OCI-LY7 (cell line): ENCODE measurements at regions not wholly inside any gene's neighbourhood (a gene's known extent, or its start where the extent isn't known, plus 50 kb on each side); places are given as distances from the start of the nearest gene placed in this dataset.
"Not testable (repeated sequence)": the region's sequence is repeated elsewhere in the genome, so short reads cannot be mapped to it uniquely, and the experiment has no call there.

Experiments
- BruUV-seq: library from RNA; stranded (reverse); fragments of 400-500 nt; replicated peaks from 2 replicates; lab custom pipeline; 2021; lab: Mats Ljungman, UMichigan
- CTCF ChIA-PET: fragments of 300-600 bp; sonication (Branson Sonifier 250); formaldehyde crosslinking; loops from one replicate; lab custom pipeline; 2022; ENCODE audit warnings: antibody characterized with exemption; ENCODE audit not compliant: unreplicated experiment; lab: Charles Lee
- POLR2A ChIA-PET: fragments of 300-600 bp; sonication (Branson Sonifier 250); formaldehyde crosslinking; loops from one replicate; lab custom pipeline; 2022; ENCODE audit warnings: antibody characterized with exemption; lab: Charles Lee
- DNase-seq: peaks from one replicate; pipeline ENCODE4 v3.0.0-alpha.2; 2015; ENCODE audit warnings: low spot score
- H2AFZ ChIP-seq: fragments of 200-600 bp; sonication (generic), shearing (Covaris generic); 2 replicates; pipeline ENCODE4 v1.6.1; 2014; ENCODE audit warnings: mild to moderate bottlenecking, antibody characterized with exemption, low read length, moderate library complexity
- H3K27ac ChIP-seq: fragments of 200-600 bp; sonication (generic); 2 replicates; pipeline ENCODE4 v1.5.1; 2014; ENCODE audit warnings: mixed run types, low read depth, mild to moderate bottlenecking, moderate library complexity, low read length, inconsistent platforms; ENCODE audit not compliant: poor library complexity, severe bottlenecking
- H3K36me3 ChIP-seq: fragments of 200-600 bp; sonication (generic); 2 replicates; pipeline ENCODE4 v1.6.1; 2014; ENCODE audit warnings: mild to moderate bottlenecking, antibody characterized with exemption, low read length, moderate library complexity, mixed read lengths; ENCODE audit not compliant: insufficient read depth
- H3K4me1 ChIP-seq: fragments of 200-600 bp; sonication (generic); 2 replicates; pipeline ENCODE4 v1.5.1; 2014; ENCODE audit warnings: mild to moderate bottlenecking, low read length; ENCODE audit not compliant: insufficient read depth, poor library complexity, severe bottlenecking
- H3K4me2 ChIP-seq: fragments of 200-600 bp; sonication (generic); 2 replicates; pipeline ENCODE4 v1.6.1; 2014; ENCODE audit warnings: mild to moderate bottlenecking, low read length
- H3K4me3 ChIP-seq: fragments of 200-600 bp; sonication (generic); 2 replicates; pipeline ENCODE4 v1.5.1; 2014; ENCODE audit warnings: mild to moderate bottlenecking, low read depth, low read length; ENCODE audit not compliant: poor library complexity, severe bottlenecking
- H3K79me2 ChIP-seq: fragments of 200-600 bp; sonication (generic); 2 replicates; pipeline ENCODE4 v1.6.1; 2016; ENCODE audit warnings: low read depth, mild to moderate bottlenecking, low read length, moderate library complexity, mixed read lengths; ENCODE audit not compliant: insufficient read depth
- H3K9me2 ChIP-seq: fragments of 200-600 bp; sonication (generic); 2 replicates; pipeline ENCODE4 v1.6.1; 2016; ENCODE audit warnings: mild to moderate bottlenecking, low read length, mixed read lengths; ENCODE audit not compliant: insufficient read depth
- H3K9me3 ChIP-seq: fragments of 200-600 bp; sonication (generic); 2 replicates; pipeline ENCODE4 v1.6.1; 2014; ENCODE audit warnings: mild to moderate bottlenecking, mixed run types, low read length, mixed read lengths
- H4K20me1 ChIP-seq: fragments of 200-600 bp; sonication (generic); 2 replicates; pipeline ENCODE4 v1.6.1; 2014; ENCODE audit warnings: mild to moderate bottlenecking, antibody characterized with exemption, low read length, moderate library complexity, mixed read lengths; ENCODE audit not compliant: insufficient read depth
- EZH2phosphoT487 ChIP-seq: fragments of 200-600 bp; sonication (generic); IDR thresholded peaks from 2 replicates; pipeline ENCODE4 v1.6.1; 2018; ENCODE audit warnings: low read depth, borderline replicate concordance, mild to moderate bottlenecking, mixed run types, antibody characterized with exemption, low read length, moderate library complexity, mixed read lengths
- intact Hi-C: fragments of 100-400 bp; cut with micrococcal nuclease; formaldehyde crosslinking; loops from one replicate; pipeline ENCODE4 v1.10.0; 2022; ENCODE audit not compliant: unreplicated experiment
- TF ChIP-seq, protein P1 (sequence below): fragments of 200-600 bp; sonication (generic); conservative IDR thresholded peaks from 2 replicates; pipeline ENCODE4 v1.5.1; 2014; ENCODE audit warnings: mild to moderate bottlenecking, antibody characterized with exemption, low read length, moderate library complexity, mixed read lengths

DNA sequence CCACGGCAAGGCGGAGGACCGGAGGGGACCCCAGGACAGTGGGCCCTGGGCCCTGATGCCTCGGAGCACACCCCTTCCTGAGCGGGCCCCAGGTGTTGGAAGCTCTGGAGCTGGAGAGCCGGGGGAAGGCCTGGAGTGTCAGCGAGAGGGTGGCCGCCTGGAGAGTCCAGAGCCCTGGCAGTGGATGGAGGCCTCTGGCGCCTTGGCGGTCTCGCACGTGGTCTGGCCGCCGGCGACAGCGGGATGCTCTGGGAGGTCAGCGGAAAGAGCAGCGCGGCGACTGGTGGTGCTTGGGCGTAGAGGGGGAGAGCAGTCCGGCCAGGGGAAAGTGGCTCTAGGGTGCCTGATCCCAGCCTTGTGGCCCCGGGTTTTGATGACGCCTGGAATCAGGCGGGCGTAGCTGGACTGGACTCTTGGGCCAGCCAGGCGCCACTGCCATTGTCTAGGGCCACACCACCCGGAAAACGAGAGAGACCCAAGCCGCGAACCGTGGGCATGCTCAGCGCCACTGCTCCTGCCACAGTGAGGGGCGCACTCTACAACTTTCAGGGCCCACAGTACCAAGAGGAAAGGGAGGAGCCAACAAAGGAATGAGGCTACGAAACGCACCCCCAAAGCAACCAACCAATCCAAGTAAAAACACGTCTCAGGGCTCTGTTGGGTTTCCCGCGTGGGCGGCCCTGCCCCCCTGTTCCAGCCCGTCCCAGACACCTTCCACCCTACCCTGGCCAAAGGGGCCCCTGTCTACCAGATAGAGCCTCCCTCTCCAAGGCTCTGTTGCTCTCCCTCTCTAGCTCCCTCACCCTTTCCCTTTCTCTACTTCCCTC lies 1381.2 kb upstream of the DEFB115 start:
- H3K4me1 ChIP-seq, BruUV-seq, H3K4me3 ChIP-seq, H2AFZ ChIP-seq, H3K9me3 ChIP-seq, H3K4me2 ChIP-seq, DNase-seq, H3K36me3 ChIP-seq, intact Hi-C loops, H3K27ac ChIP-seq, CTCF ChIA-PET, H3K79me2 ChIP-seq, H4K20me1 ChIP-seq, H3K9me2 ChIP-seq, POLR2A ChIA-PET: not testable (repeated sequence)

GRCh38 chr20:29876911-29877285 lies 1380.6 kb upstream of the DEFB115 start:
- intact Hi-C loops = no loop called here
- Histone ChIP-seq H3K36me3 (no peaks in the 10 kb centered on the region), H3K4me3 (no peak overlapping the region), H2AFZ (no peak overlapping the region), H4K20me1 (no peaks in the 10 kb centered on the region), H3K4me1 (no peaks in the 10 kb centered on the region), H3K9me3 (no peaks in the 10 kb centered on the region), H3K79me2 (no peaks in the 10 kb centered on the region), H3K27ac (no peak overlapping the region), H3K4me2 (no peak overlapping the region), H3K9me2 (no peaks in the 10 kb centered on the region)
- no peak for DNase-seq
- ChIA-PET CTCF (no interaction called here), POLR2A (no interaction called here)
- BruUV-seq = no TSS peak
- no peak for TF ChIP-seq EZH2phosphoT487
- TF ChIP-seq, protein P1, sequence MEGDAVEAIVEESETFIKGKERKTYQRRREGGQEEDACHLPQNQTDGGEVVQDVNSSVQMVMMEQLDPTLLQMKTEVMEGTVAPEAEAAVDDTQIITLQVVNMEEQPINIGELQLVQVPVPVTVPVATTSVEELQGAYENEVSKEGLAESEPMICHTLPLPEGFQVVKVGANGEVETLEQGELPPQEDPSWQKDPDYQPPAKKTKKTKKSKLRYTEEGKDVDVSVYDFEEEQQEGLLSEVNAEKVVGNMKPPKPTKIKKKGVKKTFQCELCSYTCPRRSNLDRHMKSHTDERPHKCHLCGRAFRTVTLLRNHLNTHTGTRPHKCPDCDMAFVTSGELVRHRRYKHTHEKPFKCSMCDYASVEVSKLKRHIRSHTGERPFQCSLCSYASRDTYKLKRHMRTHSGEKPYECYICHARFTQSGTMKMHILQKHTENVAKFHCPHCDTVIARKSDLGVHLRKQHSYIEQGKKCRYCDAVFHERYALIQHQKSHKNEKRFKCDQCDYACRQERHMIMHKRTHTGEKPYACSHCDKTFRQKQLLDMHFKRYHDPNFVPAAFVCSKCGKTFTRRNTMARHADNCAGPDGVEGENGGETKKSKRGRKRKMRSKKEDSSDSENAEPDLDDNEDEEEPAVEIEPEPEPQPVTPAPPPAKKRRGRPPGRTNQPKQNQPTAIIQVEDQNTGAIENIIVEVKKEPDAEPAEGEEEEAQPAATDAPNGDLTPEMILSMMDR = no peak

DNA sequence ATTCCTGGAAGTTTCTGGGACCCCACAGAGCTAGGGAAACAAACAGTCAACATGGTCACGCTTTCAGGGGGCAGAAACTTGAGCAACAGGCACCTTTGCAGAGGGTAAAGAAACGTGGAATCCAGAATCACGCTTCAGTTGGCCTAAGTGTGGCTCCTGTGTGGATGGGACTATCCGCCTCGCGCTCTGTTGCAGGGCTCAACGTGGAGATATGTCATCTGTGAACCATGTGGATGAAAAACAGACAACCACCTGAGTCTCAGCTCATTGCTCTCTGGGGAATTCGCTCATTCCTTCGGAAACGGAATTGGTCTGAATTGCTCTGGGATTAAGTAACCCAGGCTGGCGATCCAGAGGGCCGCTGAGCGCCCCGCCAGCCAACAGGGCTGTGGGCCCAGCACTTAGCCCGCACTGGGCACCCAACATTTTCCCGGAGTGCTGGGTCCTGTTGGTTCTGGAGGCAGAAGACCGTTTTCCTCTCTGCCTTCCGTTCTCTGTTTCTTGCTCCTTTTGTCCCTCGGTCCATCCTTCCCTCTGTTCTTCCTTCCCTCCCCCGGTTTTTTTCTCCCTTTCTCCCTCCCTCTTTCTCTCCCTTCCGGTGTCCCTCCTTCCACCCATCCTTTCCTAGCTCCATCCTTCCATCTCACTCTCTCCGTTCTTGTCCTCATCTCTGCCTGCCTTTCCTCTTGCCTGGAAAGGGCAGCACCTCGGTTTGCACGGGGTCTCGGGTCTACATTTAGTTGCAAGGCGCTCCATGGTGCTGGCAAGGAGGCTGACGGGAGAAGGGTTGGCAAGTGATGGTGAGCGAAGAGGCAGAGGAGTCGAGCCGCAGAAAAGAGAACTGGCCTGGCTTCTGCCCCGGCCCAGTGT lies 1379.8 kb upstream of the DEFB115 start:
- H2AFZ ChIP-seq, H3K36me3 ChIP-seq, H3K4me1 ChIP-seq, POLR2A ChIA-PET, BruUV-seq, CTCF ChIA-PET, H3K4me2 ChIP-seq, DNase-seq, H3K4me3 ChIP-seq, H3K9me2 ChIP-seq, H3K27ac ChIP-seq, H4K20me1 ChIP-seq, H3K9me3 ChIP-seq, intact Hi-C loops, H3K79me2 ChIP-seq: not testable (repeated sequence)
